ENCODE measurements at regions not wholly inside any gene's neighbourhood (a gene's known extent, or its start where the extent isn't known, plus 50 kb on each side); places are given as distances from the start of the nearest gene placed in this dataset.

DNA sequence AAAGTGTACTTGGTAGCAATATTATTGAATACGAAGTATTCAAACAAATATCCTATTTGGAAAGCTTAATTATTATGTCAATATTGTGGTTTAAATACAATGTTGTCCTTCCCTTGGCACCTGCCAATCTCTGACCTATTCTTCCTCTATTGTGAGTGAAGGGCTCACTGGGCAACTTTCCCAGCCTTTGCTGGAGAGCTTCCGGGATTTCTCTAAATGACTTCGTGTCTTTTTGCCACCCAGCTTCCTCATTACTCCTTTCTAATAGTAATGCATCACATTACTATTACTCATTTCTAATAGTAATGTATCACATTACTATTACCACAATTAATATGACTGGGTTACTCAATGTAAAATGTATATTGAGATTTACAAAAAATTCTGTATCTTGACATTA is 880.6 kb downstream of the BRINP3 start (continued):
- TF ChIP-seq, protein P1, sequence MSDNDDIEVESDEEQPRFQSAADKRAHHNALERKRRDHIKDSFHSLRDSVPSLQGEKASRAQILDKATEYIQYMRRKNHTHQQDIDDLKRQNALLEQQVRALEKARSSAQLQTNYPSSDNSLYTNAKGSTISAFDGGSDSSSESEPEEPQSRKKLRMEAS (IDR thresholded peaks at IDR 0.05): no peak
- TF ChIP-seq RAD21 (IDR thresholded peaks at IDR 0.05) (no peak), FOXA1 (IDR thresholded peaks at IDR 0.05) (no peak)
- TF ChIP-seq, protein P2, sequence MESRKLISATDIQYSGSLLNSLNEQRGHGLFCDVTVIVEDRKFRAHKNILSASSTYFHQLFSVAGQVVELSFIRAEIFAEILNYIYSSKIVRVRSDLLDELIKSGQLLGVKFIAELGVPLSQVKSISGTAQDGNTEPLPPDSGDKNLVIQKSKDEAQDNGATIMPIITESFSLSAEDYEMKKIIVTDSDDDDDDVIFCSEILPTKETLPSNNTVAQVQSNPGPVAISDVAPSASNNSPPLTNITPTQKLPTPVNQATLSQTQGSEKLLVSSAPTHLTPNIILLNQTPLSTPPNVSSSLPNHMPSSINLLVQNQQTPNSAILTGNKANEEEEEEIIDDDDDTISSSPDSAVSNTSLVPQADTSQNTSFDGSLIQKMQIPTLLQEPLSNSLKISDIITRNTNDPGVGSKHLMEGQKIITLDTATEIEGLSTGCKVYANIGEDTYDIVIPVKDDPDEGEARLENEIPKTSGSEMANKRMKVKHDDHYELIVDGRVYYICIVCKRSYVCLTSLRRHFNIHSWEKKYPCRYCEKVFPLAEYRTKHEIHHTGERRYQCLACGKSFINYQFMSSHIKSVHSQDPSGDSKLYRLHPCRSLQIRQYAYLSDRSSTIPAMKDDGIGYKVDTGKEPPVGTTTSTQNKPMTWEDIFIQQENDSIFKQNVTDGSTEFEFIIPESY (IDR thresholded peaks at IDR 0.05): no peak

DNA sequence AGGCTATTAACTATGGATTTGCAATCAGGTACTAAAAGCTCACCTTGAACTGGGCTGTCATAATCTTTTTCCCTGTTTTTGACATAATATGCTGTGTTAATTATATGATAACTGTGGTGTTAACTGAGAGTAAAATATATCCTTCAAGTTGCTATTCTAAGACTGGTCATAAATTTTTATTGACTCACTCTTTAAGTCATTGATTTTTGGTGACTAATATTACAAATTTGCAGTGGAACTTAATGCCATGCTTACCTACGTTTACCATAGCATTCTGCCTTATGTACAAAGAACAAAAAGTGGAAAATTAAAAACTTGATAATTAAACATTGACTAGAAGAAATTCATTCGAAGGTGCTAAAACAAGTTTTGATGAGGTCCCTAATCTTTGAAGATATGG is 872.4 kb downstream of the BRINP3 start:
- no peak overlapping the region for H3K9ac ChIP-seq (ENCODE audit: low read depth in 1 of 2, low read length in 2 of 2)
- no peaks in the 10 kb centered on the region for H3K36me3 ChIP-seq (ENCODE audit: control insufficient read depth in 4 of 4, insufficient read depth in 3 of 4, low read depth in 1 of 4, low read length in 3 of 4)
- no peaks in the 10 kb centered on the region for H3K9me3 ChIP-seq (ENCODE audit: control insufficient read depth in 4 of 4, low read length in 3 of 4)
- TF ChIP-seq RXRA (IDR thresholded peaks at IDR 0.05) (no peak), HNF4G (IDR thresholded peaks at IDR 0.05) (no peak), HNF4A (conservative IDR thresholded peaks at IDR 0.05) (no peak), FOXA2 (IDR thresholded peaks at IDR 0.05) (no peak), RAD21 (IDR thresholded peaks at IDR 0.05) (no peak), NR2F2 (IDR thresholded peaks at IDR 0.05) (no peak), TAF1 (conservative IDR thresholded peaks at IDR 0.05) (no peak), JUND (IDR thresholded peaks at IDR 0.05) (no peak), EGR1 (IDR thresholded peaks at IDR 0.05; ENCODE audit: low read depth in 2 of 2) (no peak)
- TF ChIP-seq, protein P3, sequence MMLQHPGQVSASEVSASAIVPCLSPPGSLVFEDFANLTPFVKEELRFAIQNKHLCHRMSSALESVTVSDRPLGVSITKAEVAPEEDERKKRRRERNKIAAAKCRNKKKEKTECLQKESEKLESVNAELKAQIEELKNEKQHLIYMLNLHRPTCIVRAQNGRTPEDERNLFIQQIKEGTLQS (IDR thresholded peaks at IDR 0.05): no peak
- TF ChIP-seq, protein P2 (IDR thresholded peaks at IDR 0.05): no peak
- TF ChIP-seq, protein P1 (IDR thresholded peaks at IDR 0.05): no peak
- TF ChIP-seq, protein P4, sequence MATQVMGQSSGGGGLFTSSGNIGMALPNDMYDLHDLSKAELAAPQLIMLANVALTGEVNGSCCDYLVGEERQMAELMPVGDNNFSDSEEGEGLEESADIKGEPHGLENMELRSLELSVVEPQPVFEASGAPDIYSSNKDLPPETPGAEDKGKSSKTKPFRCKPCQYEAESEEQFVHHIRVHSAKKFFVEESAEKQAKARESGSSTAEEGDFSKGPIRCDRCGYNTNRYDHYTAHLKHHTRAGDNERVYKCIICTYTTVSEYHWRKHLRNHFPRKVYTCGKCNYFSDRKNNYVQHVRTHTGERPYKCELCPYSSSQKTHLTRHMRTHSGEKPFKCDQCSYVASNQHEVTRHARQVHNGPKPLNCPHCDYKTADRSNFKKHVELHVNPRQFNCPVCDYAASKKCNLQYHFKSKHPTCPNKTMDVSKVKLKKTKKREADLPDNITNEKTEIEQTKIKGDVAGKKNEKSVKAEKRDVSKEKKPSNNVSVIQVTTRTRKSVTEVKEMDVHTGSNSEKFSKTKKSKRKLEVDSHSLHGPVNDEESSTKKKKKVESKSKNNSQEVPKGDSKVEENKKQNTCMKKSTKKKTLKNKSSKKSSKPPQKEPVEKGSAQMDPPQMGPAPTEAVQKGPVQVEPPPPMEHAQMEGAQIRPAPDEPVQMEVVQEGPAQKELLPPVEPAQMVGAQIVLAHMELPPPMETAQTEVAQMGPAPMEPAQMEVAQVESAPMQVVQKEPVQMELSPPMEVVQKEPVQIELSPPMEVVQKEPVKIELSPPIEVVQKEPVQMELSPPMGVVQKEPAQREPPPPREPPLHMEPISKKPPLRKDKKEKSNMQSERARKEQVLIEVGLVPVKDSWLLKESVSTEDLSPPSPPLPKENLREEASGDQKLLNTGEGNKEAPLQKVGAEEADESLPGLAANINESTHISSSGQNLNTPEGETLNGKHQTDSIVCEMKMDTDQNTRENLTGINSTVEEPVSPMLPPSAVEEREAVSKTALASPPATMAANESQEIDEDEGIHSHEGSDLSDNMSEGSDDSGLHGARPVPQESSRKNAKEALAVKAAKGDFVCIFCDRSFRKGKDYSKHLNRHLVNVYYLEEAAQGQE (IDR thresholded peaks at IDR 0.05): no peak
- TF ChIP-seq, protein P5, sequence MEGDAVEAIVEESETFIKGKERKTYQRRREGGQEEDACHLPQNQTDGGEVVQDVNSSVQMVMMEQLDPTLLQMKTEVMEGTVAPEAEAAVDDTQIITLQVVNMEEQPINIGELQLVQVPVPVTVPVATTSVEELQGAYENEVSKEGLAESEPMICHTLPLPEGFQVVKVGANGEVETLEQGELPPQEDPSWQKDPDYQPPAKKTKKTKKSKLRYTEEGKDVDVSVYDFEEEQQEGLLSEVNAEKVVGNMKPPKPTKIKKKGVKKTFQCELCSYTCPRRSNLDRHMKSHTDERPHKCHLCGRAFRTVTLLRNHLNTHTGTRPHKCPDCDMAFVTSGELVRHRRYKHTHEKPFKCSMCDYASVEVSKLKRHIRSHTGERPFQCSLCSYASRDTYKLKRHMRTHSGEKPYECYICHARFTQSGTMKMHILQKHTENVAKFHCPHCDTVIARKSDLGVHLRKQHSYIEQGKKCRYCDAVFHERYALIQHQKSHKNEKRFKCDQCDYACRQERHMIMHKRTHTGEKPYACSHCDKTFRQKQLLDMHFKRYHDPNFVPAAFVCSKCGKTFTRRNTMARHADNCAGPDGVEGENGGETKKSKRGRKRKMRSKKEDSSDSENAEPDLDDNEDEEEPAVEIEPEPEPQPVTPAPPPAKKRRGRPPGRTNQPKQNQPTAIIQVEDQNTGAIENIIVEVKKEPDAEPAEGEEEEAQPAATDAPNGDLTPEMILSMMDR (IDR thresholded peaks at IDR 0.05; ENCODE audit: low read depth, low read length, missing input control): no peak
- no peaks in the 10 kb centered on the region for H3K4me1 ChIP-seq (ENCODE audit: control insufficient read depth in 4 of 4, insufficient read depth in 4 of 4, low read length in 3 of 4)
- no peak for DNase-seq (ENCODE audit: low spot score)
- no peaks in the 10 kb centered on the region for H3K27me3 ChIP-seq (ENCODE audit: control insufficient read depth in 4 of 4, insufficient read depth in 4 of 4, low read length in 3 of 4)
- H3K27ac ChIP-seq (ENCODE audit: low read depth in 1 of 2, low read length in 2 of 2): no peak overlapping the region
- 61% methylated on average over 2 of the region's 2 CpGs for WGBS
- H3K4me3 ChIP-seq (ENCODE audit: low read depth in 1 of 3, low read length in 3 of 3): no peak overlapping the region

All from liver (tissue), 8 donors.